Ectodermal cell (in vitro differentiated cells): ENCODE measurements at regions not wholly inside any gene's neighbourhood (a gene's known extent, or its start where the extent isn't known, plus 50 kb on each side); places are given as distances from the start of the nearest gene placed in this dataset.

Experiments
- H3K27ac ChIP-seq: 2 replicates; pipeline ENCODE4 v1.7.0; 2013; ENCODE audit warnings: mild to moderate bottlenecking, low read depth, low read length; ENCODE audit not compliant: insufficient read depth, poor library complexity, severe bottlenecking
- H3K27me3 ChIP-seq: 2 replicates; pipeline ENCODE4 v1.7.0; 2013; ENCODE audit warnings: mild to moderate bottlenecking, low read length; ENCODE audit not compliant: insufficient read depth, control insufficient read depth, poor library complexity, severe bottlenecking
- H3K36me3 ChIP-seq: one replicate; pipeline ENCODE4 v1.7.0; 2013; ENCODE audit warnings: low read length; ENCODE audit not compliant: control insufficient read depth, insufficient read depth
- H3K4me1 ChIP-seq: one replicate; pipeline ENCODE4 v1.7.0; 2013; ENCODE audit warnings: low read length; ENCODE audit not compliant: control insufficient read depth, insufficient read depth
- H3K4me3 ChIP-seq: 2 replicates; pipeline ENCODE4 v1.7.0; 2013; ENCODE audit warnings: low read depth, low read length, control low read depth; ENCODE audit not compliant: insufficient read depth
- H3K9me3 ChIP-seq: 2 replicates; pipeline ENCODE4 v1.7.0; 2013; ENCODE audit warnings: mild to moderate bottlenecking, low read length, moderate library complexity; ENCODE audit not compliant: control insufficient read depth
- WGBS, 2 experiments: methylation state at CpG; one replicate each; pipeline ENCODE4 v1.1.7; 2013; ENCODE audit warnings: missing lambda C conversion rate in 2 of 2; 5-methylcytosine and 5-hydroxymethylcytosine counted together

DNA sequence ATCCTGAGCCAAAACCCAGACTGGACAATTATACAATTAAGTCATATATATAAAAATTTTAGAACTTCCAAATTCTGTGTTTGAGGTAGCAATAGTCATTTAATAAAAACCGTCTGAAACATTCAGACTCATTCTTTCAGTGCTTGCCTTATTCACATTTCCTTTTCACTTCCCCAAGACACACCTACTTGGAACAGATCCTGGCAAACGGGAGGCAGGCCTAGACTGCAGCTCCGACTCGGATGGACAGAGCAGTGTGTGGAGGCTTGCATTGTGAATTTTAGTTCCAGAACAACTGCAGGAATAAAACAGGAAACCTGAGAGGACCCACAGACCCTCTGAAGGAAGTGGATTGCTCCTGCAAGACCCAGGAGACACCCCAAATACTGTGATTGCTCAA, 341.4 kb downstream of the CNTN3 start:
- Histone ChIP-seq H3K27me3 (no peaks in the 10 kb centered on the region), H3K4me1 (no peaks in the 10 kb centered on the region), H3K36me3 (no peaks in the 10 kb centered on the region), H3K27ac (no peak overlapping the region), H3K4me3 (no peak overlapping the region), H3K9me3 (peaks cover under 1% of the 10 kb centered on the region)
- WGBS, 2 experiments: 86 to 92% methylated on average over 4 of the region's 4 CpGs

DNA sequence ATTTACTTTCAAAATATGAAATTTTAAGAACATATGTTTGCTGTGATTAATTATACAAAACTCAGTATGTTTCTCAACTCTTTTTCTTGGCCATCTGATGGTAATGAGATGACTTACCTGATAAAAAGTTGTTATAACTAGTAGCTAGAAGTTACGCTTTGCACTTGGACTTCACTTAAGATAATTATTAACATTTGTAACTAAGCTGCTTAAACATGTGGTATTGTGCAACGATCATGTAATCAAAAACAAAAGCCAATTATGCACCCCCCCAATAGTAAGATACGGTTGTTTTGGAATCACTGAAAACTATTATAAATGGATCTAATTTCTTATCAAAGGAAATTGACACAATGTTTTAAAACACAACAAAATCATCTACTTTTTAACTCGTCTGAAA, 342.9 kb downstream of the CNTN3 start:
- no peaks in the 10 kb centered on the region for H3K36me3 ChIP-seq
- 92 to 95% methylated on average over 1 to 3 of the region's 4 CpGs for WGBS, 2 experiments
- no peak overlapping the region for H3K27ac ChIP-seq
- H3K27me3 ChIP-seq: no peaks in the 10 kb centered on the region
- no peak overlapping the region for H3K4me3 ChIP-seq
- H3K9me3 ChIP-seq: no peaks in the 10 kb centered on the region
- H3K4me1 ChIP-seq: no peaks in the 10 kb centered on the region

DNA sequence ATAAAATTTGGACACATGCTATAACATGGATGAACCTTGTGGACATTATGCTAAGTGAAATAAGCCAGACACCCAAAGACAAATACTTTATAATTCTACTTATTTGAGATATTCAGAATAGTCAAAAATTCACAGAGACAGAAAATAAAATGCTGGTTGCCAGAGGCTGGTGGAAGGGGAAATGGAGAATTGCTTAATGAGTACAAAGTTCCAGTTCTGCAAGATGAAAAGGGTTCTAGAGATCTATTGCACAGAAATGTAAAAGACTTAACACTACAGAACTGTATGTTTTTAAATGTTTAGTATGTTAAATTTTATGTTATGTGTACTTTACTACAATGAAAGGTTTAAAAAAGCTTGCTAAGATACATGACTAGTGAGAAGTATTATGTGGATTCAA, 344.8 kb downstream of the CNTN3 start:
- Histone ChIP-seq H3K27ac (no peak overlapping the region), H3K4me3 (no peak overlapping the region), H3K9me3 (no peaks in the 10 kb centered on the region), H3K36me3 (no peaks in the 10 kb centered on the region), H3K27me3 (no peaks in the 10 kb centered on the region), H3K4me1 (no peaks in the 10 kb centered on the region)

DNA sequence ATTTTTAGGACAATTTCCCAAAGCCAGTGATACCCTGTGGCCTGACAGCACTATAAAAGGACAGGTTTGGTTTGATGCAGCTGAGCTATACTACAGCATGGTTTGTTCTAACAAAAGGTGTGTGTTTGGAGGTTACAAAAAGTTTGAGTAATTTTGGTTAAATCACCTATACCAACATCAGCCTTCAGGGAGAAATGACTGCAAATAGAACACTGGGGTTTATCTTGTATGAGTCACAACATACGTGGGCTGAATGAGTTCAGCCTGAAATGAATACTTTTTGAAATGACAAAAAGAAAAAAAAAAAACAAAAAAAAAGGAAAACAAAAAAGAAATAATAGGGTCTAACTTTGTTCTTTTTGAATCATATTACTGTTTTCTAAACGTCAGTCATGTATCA, 345.7 kb downstream of the CNTN3 start:
- WGBS, 2 experiments: 100% methylated on average over 1 of the region's 2 CpGs; no CpG with 5 or more reads in 1 of the 2 experiments
- no peaks in the 10 kb centered on the region for H3K36me3 ChIP-seq

DNA sequence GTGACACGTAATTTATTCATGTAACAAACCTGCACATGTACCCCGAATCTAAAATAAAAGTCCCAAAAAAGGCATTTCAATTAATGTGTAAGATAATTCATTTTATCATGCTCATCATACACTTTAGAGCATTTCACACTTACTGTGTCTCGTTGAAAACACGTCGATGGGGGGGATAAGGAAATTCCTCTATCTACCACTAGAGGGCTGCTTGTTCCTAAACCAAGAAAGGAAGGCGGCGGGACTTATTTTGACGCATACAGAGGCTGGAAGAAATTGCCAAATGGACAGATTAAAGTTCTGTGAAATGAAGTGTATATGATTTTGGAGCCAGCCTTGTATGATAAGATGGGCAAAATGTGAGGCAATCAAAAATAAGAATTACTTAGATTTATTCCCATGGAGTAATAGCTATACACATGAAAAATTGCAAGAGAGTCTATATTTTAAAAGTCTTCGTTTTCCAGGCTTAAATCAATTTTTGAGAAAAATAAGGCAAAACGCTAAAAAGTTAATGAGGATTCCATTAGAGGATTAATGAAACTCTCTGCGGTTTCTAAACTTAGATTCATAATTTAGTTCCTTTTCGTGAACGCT, 346.8 kb downstream of the CNTN3 start:
- no peak overlapping the region for H3K27ac ChIP-seq
- H3K4me3 ChIP-seq: no peak overlapping the region
- 49 to 51% methylated on average over 12 to 13 of the region's 13 CpGs for WGBS, 2 experiments
- no peaks in the 10 kb centered on the region for H3K27me3 ChIP-seq
- H3K9me3 ChIP-seq: no peaks in the 10 kb centered on the region
- no peaks in the 10 kb centered on the region for H3K4me1 ChIP-seq
- no peaks in the 10 kb centered on the region for H3K36me3 ChIP-seq

More for the DNA sequence above, 345.7 kb downstream of the CNTN3 start:
- no peaks in the 10 kb centered on the region for H3K9me3 ChIP-seq
- no peaks in the 10 kb centered on the region for H3K27me3 ChIP-seq
- no peaks in the 10 kb centered on the region for H3K4me1 ChIP-seq
- no peak overlapping the region for H3K27ac ChIP-seq
- no peak overlapping the region for H3K4me3 ChIP-seq

GRCh38 chr3:74267131-74267530, 347.3 kb downstream of the CNTN3 start:
- H3K36me3 ChIP-seq: no peaks in the 10 kb centered on the region
- no peak overlapping the region for H3K4me3 ChIP-seq
- WGBS, 2 experiments: 62 to 64% methylated on average over 5 of the region's 5 CpGs
- no peaks in the 10 kb centered on the region for H3K9me3 ChIP-seq
- H3K27me3 ChIP-seq: no peaks in the 10 kb centered on the region
- H3K4me1 ChIP-seq: no peaks in the 10 kb centered on the region
- H3K27ac ChIP-seq: no peak overlapping the region

- no peaks in the 10 kb centered on the region for H3K9me3 ChIP-seq
- WGBS, 2 experiments: 69 to 94% methylated on average over 1 of the region's 1 CpG
- no peak overlapping the region for H3K27ac ChIP-seq
- H3K4me1 ChIP-seq: no peaks in the 10 kb centered on the region
- H3K36me3 ChIP-seq: no peaks in the 10 kb centered on the region
- no peaks in the 10 kb centered on the region for H3K27me3 ChIP-seq
- H3K4me3 ChIP-seq: no peak overlapping the region
These were observed 349.4 kb downstream of the CNTN3 start for GRCh38 chr3:74265069-74265468.

DNA sequence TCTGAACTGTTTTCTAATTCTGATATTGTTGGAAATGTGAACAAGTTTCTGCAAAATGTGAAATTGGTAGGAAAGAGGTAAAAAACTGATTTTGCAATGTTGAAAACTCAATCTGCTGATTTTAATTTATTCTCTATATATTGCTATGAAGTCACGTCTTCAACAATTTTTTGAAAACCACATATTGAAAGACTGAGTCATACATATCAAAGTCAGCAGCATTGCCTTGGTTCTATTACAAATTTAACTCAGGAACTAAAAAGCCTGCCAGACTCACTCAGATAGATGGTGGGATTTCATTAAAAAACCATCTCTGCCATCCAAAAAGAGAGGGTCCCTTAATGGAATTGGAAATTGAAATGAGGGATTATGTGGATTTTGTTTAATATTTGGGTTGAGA, 351.4 kb downstream of the CNTN3 start:
- H3K27ac ChIP-seq: no peak overlapping the region
- no peaks in the 10 kb centered on the region for H3K27me3 ChIP-seq
- 86 to 90% methylated on average over 1 of the region's 1 CpG for WGBS, 2 experiments

GRCh38 chr3:74233091-74233490, 381.4 kb downstream of the CNTN3 start:
- Histone ChIP-seq H3K36me3 (no peaks in the 10 kb centered on the region), H3K4me3 (no peak overlapping the region), H3K4me1 (no peaks in the 10 kb centered on the region), H3K27ac (no peak overlapping the region), H3K27me3 (no peaks in the 10 kb centered on the region), H3K9me3 (no peaks in the 10 kb centered on the region)
- WGBS, 2 experiments: 87 to 96% methylated on average over 3 of the region's 3 CpGs

More for the DNA sequence above, 351.4 kb downstream of the CNTN3 start:
- Histone ChIP-seq H3K4me3 (no peak overlapping the region), H3K36me3 (no peaks in the 10 kb centered on the region), H3K4me1 (no peaks in the 10 kb centered on the region), H3K9me3 (no peaks in the 10 kb centered on the region)

- H3K27me3 ChIP-seq: no peaks in the 10 kb centered on the region
- H3K36me3 ChIP-seq: no peaks in the 10 kb centered on the region
- WGBS, 2 experiments: 83 to 95% methylated on average over 3 of the region's 3 CpGs
- no peak overlapping the region for H3K4me3 ChIP-seq
- H3K4me1 ChIP-seq: no peaks in the 10 kb centered on the region
- H3K9me3 ChIP-seq: no peaks in the 10 kb centered on the region
- H3K27ac ChIP-seq: no peak overlapping the region
These were observed 397.0 kb downstream of the CNTN3 start for GRCh38 chr3:74217467-74217866.

DNA sequence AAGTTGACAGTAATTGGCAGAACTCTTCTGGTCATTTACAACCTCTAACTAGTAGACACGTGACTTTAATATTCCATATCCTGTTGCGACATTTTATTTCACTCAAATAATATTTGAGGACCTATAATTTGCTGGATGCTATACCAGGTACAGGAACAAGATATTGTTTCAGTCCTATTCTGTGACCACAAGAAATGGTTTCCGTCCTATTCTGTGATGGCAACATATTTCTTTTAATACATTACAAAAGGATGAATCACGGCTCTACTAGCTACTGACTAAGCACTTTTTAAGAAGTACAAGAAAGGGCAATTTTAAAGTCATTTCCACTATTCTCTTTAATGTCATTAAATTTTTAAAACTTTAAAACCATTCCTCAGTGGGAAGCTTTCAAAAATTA, 400.2 kb downstream of the CNTN3 start:
- Histone ChIP-seq H3K9me3 (no peaks in the 10 kb centered on the region), H3K27me3 (no peaks in the 10 kb centered on the region), H3K4me3 (no peak overlapping the region), H3K27ac (no peak overlapping the region), H3K36me3 (no peaks in the 10 kb centered on the region), H3K4me1 (no peaks in the 10 kb centered on the region)
- WGBS, 2 experiments: 92 to 98% methylated on average over 4 of the region's 4 CpGs
